SU-DHL-6 (cell line): ENCODE measurements at regions not wholly inside any gene's neighbourhood (a gene's known extent, or its start where the extent isn't known, plus 50 kb on each side); places are given as distances from the start of the nearest gene placed in this dataset.

ENCODE experiments used
- CTCF ChIP-seq: fragments of 200-600 bp; sonication (generic); IDR thresholded peaks from one replicate; pipeline ENCODE4 v1.5.1; 2017; ENCODE audit warnings: antibody characterized with exemption, mild to moderate bottlenecking, low read length, moderate library complexity; ENCODE audit not compliant: insufficient read depth, poor library complexity, severe bottlenecking
- EZH2phosphoT487 ChIP-seq: fragments of 200-600 bp; sonication (generic), shearing (Covaris generic); conservative IDR thresholded peaks from 2 replicates; pipeline ENCODE4 v1.6.1; 2018; ENCODE audit warnings: mild to moderate bottlenecking, antibody characterized with exemption, low read length, moderate library complexity, mixed read lengths

GRCh38 chr10:62924344-62924748, 108.2 kb upstream of the EGR2 start:
- TF ChIP-seq CTCF (no peak), EZH2phosphoT487 (no peak)
